ENCODE measurements at regions not wholly inside any gene's neighbourhood (a gene's known extent, or its start where the extent isn't known, plus 50 kb on each side); places are given as distances from the start of the nearest gene placed in this dataset.
"Not testable (repeated sequence)": the region's sequence is repeated elsewhere in the genome, so short reads cannot be mapped to it uniquely, and the experiment has no call there.

GRCh38 chr4:16450724-16451123 lies 224.5 kb upstream of the TAPT1 start:
- DNase-seq, result no peak

- no peak for DNase-seq
Measured at GRCh38 chr4:16450031-16450430, 223.8 kb upstream of the TAPT1 start.

- DNase-seq, result no peak
Measured at GRCh38 chr4:16449406-16449805, 223.1 kb upstream of the TAPT1 start.

- DNase-seq, result no peak
Measured at GRCh38 chr4:16448241-16448840, 222.1 kb upstream of the TAPT1 start.

GRCh38 chr4:16443504-16444088 lies 217.3 kb upstream of the TAPT1 start:
- peak; percentile 14 for DNase-seq

GRCh38 chr4:16442296-16442695 lies 216.0 kb upstream of the TAPT1 start:
- DNase-seq, result no peak

- DNase-seq, result no peak
Measured at GRCh38 chr4:16439768-16440167, 213.5 kb upstream of the TAPT1 start.

- no peak for DNase-seq
Measured at GRCh38 chr4:16438986-16439385, 212.7 kb upstream of the TAPT1 start.

- DNase-seq, result no peak
Measured at GRCh38 chr4:16437836-16438235, 211.6 kb upstream of the TAPT1 start.

GRCh38 chr4:16431866-16432265 lies 205.6 kb upstream of the TAPT1 start:
- DNase-seq, result no peak

- DNase-seq, result no peak
Measured at GRCh38 chr4:16418814-16419213, 192.5 kb upstream of the TAPT1 start.

GRCh38 chr4:16417198-16417597 lies 190.9 kb upstream of the TAPT1 start:
- no peak for DNase-seq

GRCh38 chr4:16416601-16417000 lies 190.3 kb upstream of the TAPT1 start:
- DNase-seq, result no peak

- no peak for DNase-seq
Measured at GRCh38 chr4:16415751-16416150, 189.5 kb upstream of the TAPT1 start.

GRCh38 chr4:16413814-16414555 lies 187.7 kb upstream of the TAPT1 start:
- no peak for DNase-seq

GRCh38 chr4:16411501-16412085 lies 185.3 kb upstream of the TAPT1 start:
- DNase-seq, result no peak

GRCh38 chr4:16393216-16393615 lies 166.9 kb upstream of the TAPT1 start:
- not testable (repeated sequence) for DNase-seq

- no peak for DNase-seq
Measured at GRCh38 chr4:16391196-16391595, 164.9 kb upstream of the TAPT1 start.

- DNase-seq, result no peak
Measured at GRCh38 chr4:16387448-16387847, 161.2 kb upstream of the TAPT1 start.

- no peak for DNase-seq
Measured at GRCh38 chr4:16386711-16387320, 160.5 kb upstream of the TAPT1 start.

GRCh38 chr4:16384576-16384975 lies 158.3 kb upstream of the TAPT1 start:
- no peak for DNase-seq

GRCh38 chr4:16382571-16382970 lies 156.3 kb upstream of the TAPT1 start:
- DNase-seq, result no peak

GRCh38 chr4:16377887-16378286 lies 151.6 kb upstream of the TAPT1 start:
- no peak for DNase-seq
